ENCODE measurements at regions not wholly inside any gene's neighbourhood (a gene's known extent, or its start where the extent isn't known, plus 50 kb on each side); places are given as distances from the start of the nearest gene placed in this dataset.
"Not testable (repeated sequence)": the region's sequence is repeated elsewhere in the genome, so short reads cannot be mapped to it uniquely, and the experiment has no call there.

GRCh38 chr14:43123544-43123943 lies 1383.5 kb downstream of the FSCB start:
- no peak for DNase-seq (ENCODE audit: low read depth)
- no peak overlapping the region for H3K4me3 ChIP-seq (ENCODE audit: low read depth, low read length)
- TF ChIP-seq, protein P1, sequence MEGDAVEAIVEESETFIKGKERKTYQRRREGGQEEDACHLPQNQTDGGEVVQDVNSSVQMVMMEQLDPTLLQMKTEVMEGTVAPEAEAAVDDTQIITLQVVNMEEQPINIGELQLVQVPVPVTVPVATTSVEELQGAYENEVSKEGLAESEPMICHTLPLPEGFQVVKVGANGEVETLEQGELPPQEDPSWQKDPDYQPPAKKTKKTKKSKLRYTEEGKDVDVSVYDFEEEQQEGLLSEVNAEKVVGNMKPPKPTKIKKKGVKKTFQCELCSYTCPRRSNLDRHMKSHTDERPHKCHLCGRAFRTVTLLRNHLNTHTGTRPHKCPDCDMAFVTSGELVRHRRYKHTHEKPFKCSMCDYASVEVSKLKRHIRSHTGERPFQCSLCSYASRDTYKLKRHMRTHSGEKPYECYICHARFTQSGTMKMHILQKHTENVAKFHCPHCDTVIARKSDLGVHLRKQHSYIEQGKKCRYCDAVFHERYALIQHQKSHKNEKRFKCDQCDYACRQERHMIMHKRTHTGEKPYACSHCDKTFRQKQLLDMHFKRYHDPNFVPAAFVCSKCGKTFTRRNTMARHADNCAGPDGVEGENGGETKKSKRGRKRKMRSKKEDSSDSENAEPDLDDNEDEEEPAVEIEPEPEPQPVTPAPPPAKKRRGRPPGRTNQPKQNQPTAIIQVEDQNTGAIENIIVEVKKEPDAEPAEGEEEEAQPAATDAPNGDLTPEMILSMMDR (conservative IDR thresholded peaks at IDR 0.05; ENCODE audit: low read depth, low read length) = no peak

- DNase-seq (ENCODE audit: low read depth) = no peak
- TF ChIP-seq, protein P1 (conservative IDR thresholded peaks at IDR 0.05; ENCODE audit: low read depth, low read length) = no peak
- H3K4me3 ChIP-seq (ENCODE audit: low read depth, low read length) = no peak overlapping the region
Measured at GRCh38 chr14:43119672-43120071, 1387.4 kb downstream of the FSCB start.

- no peak for DNase-seq (ENCODE audit: low read depth)
Measured at GRCh38 chr14:43116341-43116740, 1390.7 kb downstream of the FSCB start.

DNA sequence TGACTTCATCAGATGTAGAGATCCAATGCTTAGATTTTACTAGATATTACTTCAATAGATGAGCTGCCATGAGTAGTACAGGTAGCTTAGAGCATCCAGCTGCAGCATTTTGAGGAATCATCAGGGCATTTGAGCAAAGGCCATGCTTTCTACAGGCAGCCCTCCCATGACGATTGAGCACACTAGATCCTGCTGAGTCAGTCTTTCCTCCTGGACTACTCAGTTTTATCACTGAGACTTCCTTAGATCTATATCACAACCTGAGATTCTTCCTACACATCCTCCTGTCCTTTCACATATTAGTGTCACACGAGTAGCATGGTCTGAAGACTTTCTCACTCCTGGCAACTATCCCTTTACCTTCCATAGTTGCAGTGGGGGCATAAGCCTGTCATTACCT lies 1401.8 kb downstream of the FSCB start:
- H3K4me3 ChIP-seq (ENCODE audit: low read depth, low read length) = no peak overlapping the region
- TF ChIP-seq, protein P1 (conservative IDR thresholded peaks at IDR 0.05; ENCODE audit: low read depth, low read length) = no peak
- DNase-seq (ENCODE audit: low read depth) = no peak

More at GRCh38 chr14:43116341-43116740, 1390.7 kb downstream of the FSCB start:
- H3K4me3 ChIP-seq (ENCODE audit: low read depth, low read length) = no peak overlapping the region
- TF ChIP-seq, protein P1 (conservative IDR thresholded peaks at IDR 0.05; ENCODE audit: low read depth, low read length) = no peak

DNA sequence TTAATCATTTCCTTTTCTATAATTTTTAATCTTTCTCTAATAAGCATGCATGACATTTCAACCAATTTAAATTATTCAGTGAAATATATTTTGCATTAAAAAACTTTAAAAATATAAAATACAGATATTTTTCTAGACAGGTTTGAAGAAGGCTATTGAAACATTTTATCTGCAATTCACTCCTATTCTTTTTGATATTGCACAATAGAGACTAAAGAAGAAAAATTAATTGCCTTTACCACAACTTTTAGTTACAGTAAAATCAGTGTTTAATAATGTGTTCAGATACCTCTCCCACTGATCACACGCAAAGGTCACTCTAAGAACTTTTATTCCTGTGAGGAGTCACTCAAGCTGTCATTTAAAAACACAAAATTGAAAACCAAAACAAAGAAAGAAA lies 1416.7 kb downstream of the FSCB start:
- no peak for DNase-seq (ENCODE audit: low read depth)
- H3K4me3 ChIP-seq (ENCODE audit: low read depth, low read length) = no peak overlapping the region
- TF ChIP-seq, protein P1 (conservative IDR thresholded peaks at IDR 0.05; ENCODE audit: low read depth, low read length) = no peak

GRCh38 chr14:43087666-43088065 lies 1419.4 kb downstream of the FSCB start:
- TF ChIP-seq, protein P1 (conservative IDR thresholded peaks at IDR 0.05; ENCODE audit: low read depth, low read length) = no peak
- no peak for DNase-seq (ENCODE audit: low read depth)

GRCh38 chr14:43085819-43086218 lies 1421.3 kb downstream of the FSCB start:
- TF ChIP-seq, protein P1 (conservative IDR thresholded peaks at IDR 0.05; ENCODE audit: low read depth, low read length) = no peak
- DNase-seq (ENCODE audit: low read depth) = no peak
- no peak overlapping the region for H3K4me3 ChIP-seq (ENCODE audit: low read depth, low read length)

More at GRCh38 chr14:43087666-43088065, 1419.4 kb downstream of the FSCB start:
- H3K4me3 ChIP-seq (ENCODE audit: low read depth, low read length) = no peak overlapping the region

- not testable (repeated sequence) for DNase-seq (ENCODE audit: low read depth); H3K4me3 ChIP-seq (ENCODE audit: low read depth, low read length)
Measured at GRCh38 chr14:43067372-43067771, 1439.7 kb downstream of the FSCB start.

Data from choroid plexus epithelial cell (primary cell).